H9 (cell line): ENCODE measurements at regions not wholly inside any gene's neighbourhood (a gene's known extent, or its start where the extent isn't known, plus 50 kb on each side); places are given as distances from the start of the nearest gene placed in this dataset.

Experiments
- DNase-seq: peaks from one replicate; pipeline ENCODE4 v3.0.0-alpha.2; 2017
- H2AFZ ChIP-seq: one replicate; pipeline ENCODE4 v1.6.1; 2013; ENCODE audit warnings: mild to moderate bottlenecking, low read length, control low read depth, moderate library complexity
- H2AK5ac ChIP-seq: 2 replicates; pipeline ENCODE4 v1.6.1; 2013; ENCODE audit warnings: low read length, control low read depth, mixed read lengths; ENCODE audit not compliant: insufficient read length
- H2BK120ac ChIP-seq: one replicate; pipeline ENCODE4 v1.6.1; 2013; ENCODE audit warnings: low read depth, mild to moderate bottlenecking, low read length, control low read depth, inconsistent platforms; ENCODE audit not compliant: poor library complexity, severe bottlenecking
- H2BK12ac ChIP-seq: 2 replicates; pipeline ENCODE4 v1.6.1; 2013; ENCODE audit warnings: low read length, control low read depth, mixed read lengths, low read depth; ENCODE audit not compliant: insufficient read length
- H2BK15ac ChIP-seq: 2 replicates; pipeline ENCODE4 v1.6.1; 2013; ENCODE audit warnings: low read depth, low read length, control low read depth
- H2BK20ac ChIP-seq: one replicate; pipeline ENCODE4 v1.6.1; 2013; ENCODE audit warnings: low read depth, mild to moderate bottlenecking, low read length, control low read depth, inconsistent platforms; ENCODE audit not compliant: poor library complexity, severe bottlenecking
- H2BK5ac ChIP-seq: 2 replicates; pipeline ENCODE4 v1.6.1; 2013; ENCODE audit warnings: low read length, control low read depth, mixed read lengths; ENCODE audit not compliant: insufficient read length
- H3K14ac ChIP-seq: 2 replicates; pipeline ENCODE4 v1.6.1; 2013; ENCODE audit warnings: low read length, control low read depth; ENCODE audit not compliant: insufficient read depth
- H3K18ac ChIP-seq: 2 replicates; pipeline ENCODE4 v1.6.1; 2013; ENCODE audit warnings: low read depth, mild to moderate bottlenecking, mixed read lengths, low read length, control low read depth; ENCODE audit not compliant: insufficient read length
- H3K23ac ChIP-seq: 2 replicates; pipeline ENCODE4 v1.6.1; 2013; ENCODE audit warnings: low read length, control low read depth, mixed read lengths, low read depth; ENCODE audit not compliant: insufficient read length
- H3K23me2 ChIP-seq: 2 replicates; pipeline ENCODE4 v1.6.1; 2013; ENCODE audit warnings: low read depth, mild to moderate bottlenecking, mixed read lengths, low read length, control low read depth; ENCODE audit not compliant: insufficient read length, poor library complexity, severe bottlenecking
- H3K27ac ChIP-seq: 2 replicates; pipeline ENCODE4 v1.5.1; 2013; ENCODE audit warnings: low read length, control low read depth, mixed read lengths, low read depth; ENCODE audit not compliant: insufficient read length
- H3K27me3 ChIP-seq: 2 replicates; pipeline ENCODE4 v1.6.1; 2013; ENCODE audit warnings: low read length, control low read depth, inconsistent platforms; ENCODE audit not compliant: insufficient read depth
- H3K4ac ChIP-seq: 2 replicates; pipeline ENCODE4 v1.6.1; 2013; ENCODE audit warnings: low read depth, mild to moderate bottlenecking, control low read depth, inconsistent platforms, low read length, moderate library complexity
- H3K4me1 ChIP-seq: 2 replicates; pipeline ENCODE4 v1.6.1; 2013; ENCODE audit warnings: low read length, control low read depth, inconsistent platforms; ENCODE audit not compliant: insufficient read depth
- H3K4me2 ChIP-seq: 2 replicates; pipeline ENCODE4 v1.6.1; 2013; ENCODE audit warnings: low read length, control low read depth, mixed read lengths; ENCODE audit not compliant: insufficient read length, insufficient read depth
- H3K56ac ChIP-seq: 2 replicates; pipeline ENCODE4 v1.6.1; 2013; ENCODE audit warnings: low read depth, mild to moderate bottlenecking, mixed read lengths, low read length, control low read depth; ENCODE audit not compliant: insufficient read length
- H3K79me1 ChIP-seq: 2 replicates; pipeline ENCODE4 v1.6.1; 2013; ENCODE audit warnings: low read depth, mild to moderate bottlenecking, moderate library complexity, low read length, control low read depth, inconsistent platforms; ENCODE audit not compliant: insufficient read depth, poor library complexity, severe bottlenecking
- H3K79me2 ChIP-seq: 2 replicates; pipeline ENCODE4 v1.6.1; 2013; ENCODE audit warnings: low read length, control low read depth, inconsistent platforms; ENCODE audit not compliant: insufficient read depth
- H3K9ac ChIP-seq: 2 replicates; pipeline ENCODE4 v1.6.1; 2013; ENCODE audit warnings: low read length, control low read depth, mixed read lengths; ENCODE audit not compliant: insufficient read length; ENCODE audit errors: extremely low read depth
- H3K9me3 ChIP-seq: one replicate; pipeline ENCODE4 v1.6.1; 2013; ENCODE audit warnings: low read depth, low read length, inconsistent platforms; ENCODE audit not compliant: control insufficient read depth
- H3T11ph ChIP-seq: one replicate; pipeline ENCODE4 v1.6.1; 2013; ENCODE audit warnings: mild to moderate bottlenecking, low read length, control low read depth, inconsistent platforms
- H4K20me1 ChIP-seq: one replicate; pipeline ENCODE4 v1.6.1; 2013; ENCODE audit not compliant: control insufficient read depth, insufficient read length, insufficient read depth
- H4K5ac ChIP-seq: 2 replicates; pipeline ENCODE4 v1.6.1; 2013; ENCODE audit warnings: low read depth, mild to moderate bottlenecking, mixed read lengths, low read length, control low read depth; ENCODE audit not compliant: insufficient read length
- H4K8ac ChIP-seq: replicated peaks from 2 replicates; pipeline ENCODE4 v1.6.1; 2013; ENCODE audit warnings: low read length, control low read depth, mixed read lengths, low read depth; ENCODE audit not compliant: insufficient read length
- H4K91ac ChIP-seq: 2 replicates; pipeline ENCODE4 v1.6.1; 2013; ENCODE audit warnings: low read depth, mild to moderate bottlenecking, moderate library complexity, mixed read lengths, low read length, control low read depth; ENCODE audit not compliant: insufficient read length
- H3K27ac Mint-ChIP-seq, 3 experiments: 2 replicates in 2 of 3; 3 replicates in 1 of 3; pipeline ENCODE4 v1.8.0; 2020 to 2021; ENCODE audit warnings: mixed read lengths in 3 of 3, mild to moderate bottlenecking in 1 of 3, moderate library complexity in 1 of 3
- H3K27me3 Mint-ChIP-seq: 2 replicates; pipeline ENCODE4 v1.8.0; 2021; ENCODE audit warnings: low read depth, mild to moderate bottlenecking, moderate library complexity, mixed read lengths
- H3K36me3 Mint-ChIP-seq, 3 experiments: 2 replicates in 2 of 3; 3 replicates in 1 of 3; pipeline ENCODE4 v1.8.0; 2020 to 2021; ENCODE audit warnings: low read depth in 3 of 3, mixed read lengths in 3 of 3; ENCODE audit not compliant: insufficient read depth in 1 of 3
- H3K4me1 Mint-ChIP-seq, 2 experiments: 2 replicates each; pipeline ENCODE4 v1.8.0; 2020; ENCODE audit warnings: mixed read lengths in 2 of 2
- H3K4me3 Mint-ChIP-seq, 2 experiments: 2 replicates in 1 of 2; 3 replicates in 1 of 2; pipeline ENCODE4 v1.8.0; 2020 to 2021; ENCODE audit warnings: mild to moderate bottlenecking in 2 of 2, mixed read lengths in 2 of 2, moderate library complexity in 1 of 2
- H3K9me3 Mint-ChIP-seq, 2 experiments: 2 replicates in 1 of 2; 3 replicates in 1 of 2; pipeline ENCODE4 v1.8.0; 2020; ENCODE audit warnings: mild to moderate bottlenecking in 2 of 2, mixed read lengths in 2 of 2, moderate library complexity in 1 of 2
- CTCF ChIP-seq: fragments of 200-600 bp; sonication (generic); conservative IDR thresholded peaks from 3 replicates; pipeline ENCODE4 v1.8.0; 2021; ENCODE audit warnings: antibody characterized with exemption, mild to moderate bottlenecking
- WGBS: extraction: QIAGEN DNeasy Blood & Tissue Kit; methylation state at CpG from one replicate; pipeline ENCODE4 v1.1.7; 2013; ENCODE audit warnings: missing lambda C conversion rate, low lambda C conversion rate, mixed read lengths; ENCODE audit not compliant: insufficient read length; ENCODE audit errors: extremely low coverage; 5-methylcytosine and 5-hydroxymethylcytosine counted together

GRCh38 chr14:51487848-51488247 lies 163.9 kb upstream of the FRMD6 start:
- no peaks in the 10 kb centered on the region for H3K9me3 ChIP-seq
- no peak overlapping the region for H3K27ac ChIP-seq
- H3T11ph ChIP-seq: no peak overlapping the region
- H2BK120ac ChIP-seq: no peak overlapping the region
- H3K18ac ChIP-seq: no peak overlapping the region
- H2BK20ac ChIP-seq: no peak overlapping the region
- Mint-ChIP-seq H3K27me3 (no peaks in the 10 kb centered on the region; the same call in 1 of the 2 replicates), H3K27ac (no peak overlapping the region), H3K4me1 (peaks cover 0 to 3% of the 10 kb centered on the region in 2 experiments; a peak in 1 of 4 replicates), H3K9me3 (no peaks in the 10 kb centered on the region), H3K36me3 (no peaks in the 10 kb centered on the region), H3K4me3 (no peak overlapping the region)
- H3K23ac ChIP-seq: no peak overlapping the region
- no peaks in the 10 kb centered on the region for H3K23me2 ChIP-seq
- H3K4ac ChIP-seq: no peak overlapping the region
- no peak for TF ChIP-seq CTCF
- H2BK12ac ChIP-seq: no peak overlapping the region
- H2AFZ ChIP-seq: peak overlapping the region; percentile 33
- H3K14ac ChIP-seq: no peak overlapping the region
- H4K20me1 ChIP-seq: no peaks in the 10 kb centered on the region
- H4K5ac ChIP-seq: no peak overlapping the region
- H3K4me2 ChIP-seq: no peak overlapping the region
- no peaks in the 10 kb centered on the region for H3K79me2 ChIP-seq
- H3K9ac ChIP-seq: no peak overlapping the region
- no peak overlapping the region for H3K56ac ChIP-seq
- DNase-seq: no peak
- no peak overlapping the region for H2AK5ac ChIP-seq
- H3K27me3 ChIP-seq: no peaks in the 10 kb centered on the region; the same call in 1 of the 2 replicates
- no peak overlapping the region for H4K8ac ChIP-seq
- no peaks in the 10 kb centered on the region for H3K79me1 ChIP-seq
- no peak overlapping the region for H4K91ac ChIP-seq
- H2BK15ac ChIP-seq: no peak overlapping the region
- H2BK5ac ChIP-seq: no peak overlapping the region
- no peaks in the 10 kb centered on the region for H3K4me1 ChIP-seq
- WGBS: no CpG with 5 or more reads among the region's 6 CpGs
